ENCODE measurements at regions not wholly inside any gene's neighbourhood (a gene's known extent, or its start where the extent isn't known, plus 50 kb on each side); places are given as distances from the start of the nearest gene placed in this dataset.

GRCh38 chr2:122749405-122749804 lies 994.0 kb downstream of the TSN start:
- CTCF ChIA-PET, result interaction anchor here (0.8 kb wide), 1 partner anchor 29 kb away, joined by 3 read pairs; no protein-coding TSS in a partner anchor
- DNase-seq (ENCODE audit: extremely low spot score), result no peak
- POLR2A ChIA-PET, result no interaction called here
- TF ChIP-seq CTCF (IDR thresholded peaks at IDR 0.05; ENCODE audit: control extremely low read depth, extremely low read depth, low read depth, missing control alignments), result no peak

DNA sequence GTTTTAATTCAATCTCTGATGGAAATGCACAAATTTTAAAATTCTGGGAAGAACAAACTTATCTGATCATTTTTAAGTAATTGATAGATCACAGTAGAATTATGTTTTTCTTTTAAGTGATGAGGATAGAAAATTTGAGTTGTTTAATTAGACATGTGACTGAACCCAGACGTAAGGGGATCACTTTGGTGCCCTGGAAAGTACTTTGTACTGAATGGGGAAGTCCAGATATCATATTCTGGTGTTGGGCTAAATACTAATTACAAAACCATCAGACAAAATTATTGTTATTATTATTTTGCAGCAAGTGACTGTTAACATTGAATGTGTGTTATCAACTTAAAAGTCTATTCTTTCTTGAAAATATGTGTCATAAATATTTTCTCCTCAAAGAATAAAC lies 994.6 kb downstream of the TSN start:
- TF ChIP-seq CTCF (IDR thresholded peaks at IDR 0.05; ENCODE audit: control extremely low read depth, extremely low read depth, low read depth, missing control alignments), result no peak
- ChIA-PET CTCF (interaction anchor here (0.8 kb wide), 1 partner anchor 30 kb away, joined by 3 read pairs; no protein-coding TSS in a partner anchor), POLR2A (no interaction called here)
- DNase-seq (ENCODE audit: extremely low spot score), result no peak

DNA sequence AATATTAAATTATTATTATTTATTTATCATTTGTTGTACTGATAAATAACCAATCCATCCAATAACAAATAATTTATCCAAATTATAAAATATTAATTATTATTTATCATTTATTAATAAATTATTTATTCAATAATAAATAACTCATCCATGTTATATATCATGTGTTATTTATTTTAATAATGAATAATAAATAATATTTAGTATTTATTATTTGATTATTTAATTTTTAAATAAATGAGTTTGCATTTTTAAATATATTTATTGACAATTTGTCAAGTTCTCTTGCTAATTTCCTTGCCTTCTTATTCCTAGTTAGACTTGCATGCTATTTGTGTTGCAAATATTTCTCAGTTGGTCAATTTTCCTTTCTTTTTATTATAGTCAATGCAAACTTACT lies 995.4 kb downstream of the TSN start:
- no peak for TF ChIP-seq CTCF (IDR thresholded peaks at IDR 0.05; ENCODE audit: control extremely low read depth, extremely low read depth, low read depth, missing control alignments)
- ChIA-PET CTCF (no interaction called here), POLR2A (no interaction called here)
- no peak for DNase-seq (ENCODE audit: extremely low spot score)

- ChIA-PET POLR2A (no interaction called here), CTCF (interaction anchor here (0.9 to 1.4 kb wide), 4 partner anchors 12 to 21 kb away, joined by 3 to 4 read pairs (median 3); no protein-coding TSS in a partner anchor)
- DNase-seq (ENCODE audit: extremely low spot score), result no peak
- TF ChIP-seq CTCF (IDR thresholded peaks at IDR 0.05; ENCODE audit: control extremely low read depth, extremely low read depth, low read depth, missing control alignments), result no peak
Measured at GRCh38 chr2:122753336-122753735, 997.9 kb downstream of the TSN start.

DNA sequence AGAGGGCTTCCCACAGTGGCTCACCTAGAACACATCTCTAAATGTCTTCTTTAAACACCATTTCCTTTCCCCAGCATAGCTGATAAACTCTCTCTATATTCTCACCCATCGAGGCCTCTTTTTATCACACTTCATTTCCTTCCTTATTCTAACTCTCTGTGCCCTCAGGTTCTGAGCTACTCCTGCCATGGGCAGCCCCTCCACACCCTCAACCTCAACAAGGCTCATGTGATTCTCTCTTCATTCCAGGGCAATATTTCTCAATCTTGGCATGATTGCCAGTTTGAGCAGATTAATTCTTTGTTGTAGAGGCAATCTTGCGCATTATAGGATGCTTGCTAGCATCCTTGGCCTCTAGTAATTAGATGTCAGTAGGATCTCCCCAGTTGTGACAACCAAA lies 999.1 kb downstream of the TSN start:
- DNase-seq (ENCODE audit: extremely low spot score), result no peak
- ChIA-PET CTCF (interaction anchor here (0.9 to 1.4 kb wide), 2 partner anchors 10 to 13 kb away, joined by 3 to 4 read pairs; no protein-coding TSS in a partner anchor), POLR2A (no interaction called here)
- no peak for TF ChIP-seq CTCF (IDR thresholded peaks at IDR 0.05; ENCODE audit: control extremely low read depth, extremely low read depth, low read depth, missing control alignments)

GRCh38 chr2:122755281-122755780 lies 999.9 kb downstream of the TSN start:
- no peak for DNase-seq (ENCODE audit: extremely low spot score)
- CTCF ChIA-PET, result no interaction called here
- TF ChIP-seq CTCF (IDR thresholded peaks at IDR 0.05; ENCODE audit: control extremely low read depth, extremely low read depth, low read depth, missing control alignments), result no peak
- POLR2A ChIA-PET, result no interaction called here

Data from GM10248 (cell line).